ENCODE measurements at regions not wholly inside any gene's neighbourhood (a gene's known extent, or its start where the extent isn't known, plus 50 kb on each side); places are given as distances from the start of the nearest gene placed in this dataset.
"Not testable (repeated sequence)": the region's sequence is repeated elsewhere in the genome, so short reads cannot be mapped to it uniquely, and the experiment has no call there.

GRCh38 chr9:81062995-81063394 lies 626.4 kb downstream of the TLE1 start:
- 83% methylated on average over 3 of the region's 3 CpGs for WGBS
- intact Hi-C loops (cut with DNase I): not testable (repeated sequence)

GRCh38 chr9:81058782-81059181 lies 630.6 kb downstream of the TLE1 start:
- Histone ChIP-seq H3K9me3 (ENCODE audit: control insufficient read depth, low read length) (peaks cover 5% of the 10 kb centered on the region), H3K4me3 (ENCODE audit: low read length) (no peak overlapping the region), H3K27ac (ENCODE audit: low read length) (no peak overlapping the region), H3K27me3 (ENCODE audit: control insufficient read depth, insufficient read depth) (no peaks in the 10 kb centered on the region), H3K4me1 (ENCODE audit: control insufficient read depth, insufficient read depth, low read length) (no peaks in the 10 kb centered on the region)
- ATAC-seq (no peak), DNase-seq (no peak)
- intact Hi-C loops (cut with DNase I): no loop called here
- WGBS: 64% methylated on average over 2 of the region's 2 CpGs

More at GRCh38 chr9:81062995-81063394, 626.4 kb downstream of the TLE1 start:
- not testable (repeated sequence) for H3K9me3 ChIP-seq (ENCODE audit: control insufficient read depth, low read length); ATAC-seq; H3K4me1 ChIP-seq (ENCODE audit: control insufficient read depth, insufficient read depth, low read length); DNase-seq; H3K27me3 ChIP-seq (ENCODE audit: control insufficient read depth, insufficient read depth); H3K27ac ChIP-seq (ENCODE audit: low read length); H3K4me3 ChIP-seq (ENCODE audit: low read length)

- H3K27me3 ChIP-seq (ENCODE audit: control insufficient read depth, insufficient read depth): no peaks in the 10 kb centered on the region
- no peak overlapping the region for H3K27ac ChIP-seq (ENCODE audit: low read length)
- WGBS: 46% methylated on average over 1 of the region's 1 CpG
- ATAC-seq: no peak
- no peak for DNase-seq
- H3K4me1 ChIP-seq (ENCODE audit: control insufficient read depth, insufficient read depth, low read length): no peaks in the 10 kb centered on the region
- intact Hi-C loops (cut with DNase I): no loop called here
- no peaks in the 10 kb centered on the region for H3K9me3 ChIP-seq (ENCODE audit: control insufficient read depth, low read length)
- no peak overlapping the region for H3K4me3 ChIP-seq (ENCODE audit: low read length)
Observed at GRCh38 chr9:81053298-81054025, 635.9 kb downstream of the TLE1 start.

- H3K27ac ChIP-seq (ENCODE audit: low read length): no peak overlapping the region
- H3K4me3 ChIP-seq (ENCODE audit: low read length): no peak overlapping the region
- ATAC-seq: no peak
- no peaks in the 10 kb centered on the region for H3K9me3 ChIP-seq (ENCODE audit: control insufficient read depth, low read length)
- no peaks in the 10 kb centered on the region for H3K4me1 ChIP-seq (ENCODE audit: control insufficient read depth, insufficient read depth, low read length)
- 66% methylated on average over 1 of the region's 1 CpG for WGBS
- no peak for DNase-seq
- no peaks in the 10 kb centered on the region for H3K27me3 ChIP-seq (ENCODE audit: control insufficient read depth, insufficient read depth)
- intact Hi-C loops (cut with DNase I): no loop called here
Observed at GRCh38 chr9:81052846-81053245, 636.5 kb downstream of the TLE1 start.

GRCh38 chr9:81047280-81047679 lies 642.1 kb downstream of the TLE1 start:
- DNase-seq (no peak), ATAC-seq (no peak)
- H3K4me3 ChIP-seq (ENCODE audit: low read length): no peak overlapping the region
- no peaks in the 10 kb centered on the region for H3K9me3 ChIP-seq (ENCODE audit: control insufficient read depth, low read length)
- 97% methylated on average over 1 of the region's 1 CpG for WGBS
- no peak overlapping the region for H3K27ac ChIP-seq (ENCODE audit: low read length)
- intact Hi-C loops (cut with DNase I): loop anchor here in 1 of 4 donors (5.0 kb wide), 1 partner anchor 145 kb away; no protein-coding TSS in a partner anchor
- H3K27me3 ChIP-seq (ENCODE audit: control insufficient read depth, insufficient read depth): no peaks in the 10 kb centered on the region
- H3K4me1 ChIP-seq (ENCODE audit: control insufficient read depth, insufficient read depth, low read length): no peaks in the 10 kb centered on the region

- ATAC-seq: no peak
- WGBS: 79% methylated on average over 1 of the region's 1 CpG
- Histone ChIP-seq H3K4me3 (ENCODE audit: low read length) (no peak overlapping the region), H3K27ac (ENCODE audit: low read length) (no peak overlapping the region), H3K4me1 (ENCODE audit: control insufficient read depth, insufficient read depth, low read length) (no peaks in the 10 kb centered on the region), H3K9me3 (ENCODE audit: control insufficient read depth, low read length) (no peaks in the 10 kb centered on the region), H3K27me3 (ENCODE audit: control insufficient read depth, insufficient read depth) (no peaks in the 10 kb centered on the region)
- intact Hi-C loops (cut with DNase I): loop anchor here in 1 of 4 donors (5.0 kb wide), 1 partner anchor 143 kb away; no protein-coding TSS in a partner anchor
- DNase-seq: no peak
Observed at GRCh38 chr9:81045658-81046057, 643.7 kb downstream of the TLE1 start.

- 34% methylated on average over 2 of the region's 2 CpGs for WGBS
- intact Hi-C loops (cut with DNase I): no loop called here
- Histone ChIP-seq H3K4me1 (ENCODE audit: control insufficient read depth, insufficient read depth, low read length) (no peaks in the 10 kb centered on the region), H3K9me3 (ENCODE audit: control insufficient read depth, low read length) (no peaks in the 10 kb centered on the region), H3K27me3 (ENCODE audit: control insufficient read depth, insufficient read depth) (no peaks in the 10 kb centered on the region), H3K27ac (ENCODE audit: low read length) (no peak overlapping the region), H3K4me3 (ENCODE audit: low read length) (no peak overlapping the region)
- DNase-seq (no peak), ATAC-seq (no peak)
Observed at GRCh38 chr9:81037889-81038288, 651.5 kb downstream of the TLE1 start.

- DNase-seq: no peak
- intact Hi-C loops (cut with DNase I): no loop called here
- Histone ChIP-seq H3K4me3 (ENCODE audit: low read length) (no peak overlapping the region), H3K4me1 (ENCODE audit: control insufficient read depth, insufficient read depth, low read length) (no peaks in the 10 kb centered on the region), H3K27ac (ENCODE audit: low read length) (no peak overlapping the region), H3K9me3 (ENCODE audit: control insufficient read depth, low read length) (no peaks in the 10 kb centered on the region), H3K27me3 (ENCODE audit: control insufficient read depth, insufficient read depth) (no peaks in the 10 kb centered on the region)
- 80% methylated on average over 1 of the region's 1 CpG for WGBS
- ATAC-seq: no peak
Observed at GRCh38 chr9:81035601-81036000, 653.7 kb downstream of the TLE1 start.

- Histone ChIP-seq H3K9me3 (ENCODE audit: control insufficient read depth, low read length) (no peaks in the 10 kb centered on the region), H3K27ac (ENCODE audit: low read length) (no peak overlapping the region), H3K4me3 (ENCODE audit: low read length) (no peak overlapping the region), H3K4me1 (ENCODE audit: control insufficient read depth, insufficient read depth, low read length) (no peaks in the 10 kb centered on the region), H3K27me3 (ENCODE audit: control insufficient read depth, insufficient read depth) (no peaks in the 10 kb centered on the region)
- intact Hi-C loops (cut with DNase I): no loop called here
- ATAC-seq: no peak
- no peak for DNase-seq
- 74% methylated on average over 4 of the region's 4 CpGs for WGBS
Observed at GRCh38 chr9:81035171-81035570, 654.2 kb downstream of the TLE1 start.

- Histone ChIP-seq H3K9me3 (ENCODE audit: control insufficient read depth, low read length) (no peaks in the 10 kb centered on the region), H3K27me3 (ENCODE audit: control insufficient read depth, insufficient read depth) (no peaks in the 10 kb centered on the region), H3K4me3 (ENCODE audit: low read length) (no peak overlapping the region), H3K4me1 (ENCODE audit: control insufficient read depth, insufficient read depth, low read length) (no peaks in the 10 kb centered on the region), H3K27ac (ENCODE audit: low read length) (no peak overlapping the region)
- 45% methylated on average over 1 of the region's 1 CpG for WGBS
- intact Hi-C loops (cut with DNase I): no loop called here
- ATAC-seq (no peak), DNase-seq (no peak)
Observed at GRCh38 chr9:81032831-81033230, 656.5 kb downstream of the TLE1 start.

GRCh38 chr9:81032030-81032572 lies 657.2 kb downstream of the TLE1 start:
- DNase-seq: peak; percentile 27 to 62 (median 36)
- Histone ChIP-seq H3K4me1 (ENCODE audit: control insufficient read depth, insufficient read depth, low read length) (no peaks in the 10 kb centered on the region), H3K9me3 (ENCODE audit: control insufficient read depth, low read length) (no peaks in the 10 kb centered on the region), H3K27ac (ENCODE audit: low read length) (no peak overlapping the region), H3K27me3 (ENCODE audit: control insufficient read depth, insufficient read depth) (no peaks in the 10 kb centered on the region), H3K4me3 (ENCODE audit: low read length) (no peak overlapping the region)
- intact Hi-C loops (cut with DNase I): no loop called here
- WGBS: 45% methylated on average over 2 of the region's 2 CpGs
- ATAC-seq: peak; percentile 48 to 83

All from right cardiac atrium (tissue), 5 donors.